SJCRH30 (cell line): ENCODE measurements at regions not wholly inside any gene's neighbourhood (a gene's known extent, or its start where the extent isn't known, plus 50 kb on each side); places are given as distances from the start of the nearest gene placed in this dataset.

Experiments
- DNase-seq, 2 experiments: peaks; one replicate each; pipeline ENCODE4 v3.0.0-alpha.2; 2015 to 2020
- H3K27ac ChIP-seq: fragments of 250-450 bp; sonication (Bioruptor Pico); 2 replicates; pipeline ENCODE4 v1.5.1; 2020; ENCODE audit warnings: mild to moderate bottlenecking, moderate library complexity
- H3K27me3 ChIP-seq: fragments of 250-450 bp; sonication (Bioruptor Pico); 2 replicates; pipeline ENCODE4 v1.5.1; 2020; ENCODE audit warnings: mild to moderate bottlenecking, moderate library complexity
- H3K36me3 ChIP-seq: fragments of 250-450 bp; sonication (Bioruptor Pico); 2 replicates; pipeline ENCODE4 v1.5.1; 2020; ENCODE audit warnings: mild to moderate bottlenecking, moderate library complexity
- H3K4me1 ChIP-seq: fragments of 250-450 bp; sonication (Bioruptor Pico); 2 replicates; pipeline ENCODE4 v1.5.1; 2020; ENCODE audit warnings: mild to moderate bottlenecking, moderate library complexity
- H3K4me3 ChIP-seq: fragments of 250-450 bp; sonication (Bioruptor Pico); 2 replicates; pipeline ENCODE4 v1.5.1; 2020; ENCODE audit warnings: mild to moderate bottlenecking, moderate library complexity
- H3K9me3 ChIP-seq: fragments of 250-450 bp; sonication (Bioruptor Pico); replicated peaks from 2 replicates; pipeline ENCODE4 v1.5.1; 2020; ENCODE audit warnings: mild to moderate bottlenecking, moderate library complexity

DNA sequence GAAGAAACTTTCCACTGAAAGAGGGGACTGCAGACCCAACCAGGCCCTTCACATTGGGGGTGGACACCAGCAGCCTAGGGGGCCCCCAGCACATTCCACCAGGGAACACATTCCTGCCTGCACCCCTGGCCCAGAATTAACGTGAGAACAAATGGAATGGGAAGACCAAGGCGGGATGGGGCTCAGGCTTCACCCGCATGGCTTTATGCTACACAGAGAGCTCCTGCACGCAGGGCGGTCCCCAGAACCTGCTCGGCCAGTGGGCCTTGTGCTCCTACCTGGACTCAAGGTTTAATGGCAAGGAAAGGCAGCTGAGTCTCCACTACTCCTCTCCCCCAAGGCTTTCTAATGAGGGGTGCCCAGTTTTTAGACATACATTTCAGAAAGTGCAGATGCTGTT is 146.3 kb upstream of the GPR26 start:
- no peaks in the 10 kb centered on the region for H3K4me1 ChIP-seq
- no peak overlapping the region for H3K27ac ChIP-seq
- no peaks in the 10 kb centered on the region for H3K36me3 ChIP-seq
- DNase-seq = no peak
- H3K9me3 ChIP-seq = no peaks in the 10 kb centered on the region
- H3K4me3 ChIP-seq = no peak overlapping the region
- no peaks in the 10 kb centered on the region for H3K27me3 ChIP-seq

DNA sequence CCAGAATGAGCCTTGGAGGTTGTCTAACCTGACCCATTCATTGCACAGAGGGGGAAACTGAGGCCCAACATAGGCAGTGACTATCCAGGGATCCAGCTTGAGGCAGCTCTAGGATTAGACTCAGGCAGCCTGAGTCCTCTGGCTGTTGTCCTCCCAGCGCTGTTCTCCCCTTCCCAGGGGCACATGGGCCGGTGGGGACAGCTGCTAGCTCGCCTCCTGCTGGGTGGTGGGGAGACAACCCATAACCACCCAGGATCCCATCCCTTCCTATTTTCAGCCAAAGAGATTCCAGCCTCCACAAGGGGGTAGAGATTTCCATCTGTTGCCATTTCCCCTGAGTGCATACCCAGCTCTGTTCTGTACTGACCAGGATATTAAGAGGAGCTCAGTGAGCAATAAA is 145.1 kb upstream of the GPR26 start:
- Histone ChIP-seq H3K4me3 (no peak overlapping the region), H3K36me3 (no peaks in the 10 kb centered on the region), H3K9me3 (no peaks in the 10 kb centered on the region), H3K4me1 (no peaks in the 10 kb centered on the region), H3K27me3 (no peaks in the 10 kb centered on the region), H3K27ac (no peak overlapping the region)
- no peak for DNase-seq

DNA sequence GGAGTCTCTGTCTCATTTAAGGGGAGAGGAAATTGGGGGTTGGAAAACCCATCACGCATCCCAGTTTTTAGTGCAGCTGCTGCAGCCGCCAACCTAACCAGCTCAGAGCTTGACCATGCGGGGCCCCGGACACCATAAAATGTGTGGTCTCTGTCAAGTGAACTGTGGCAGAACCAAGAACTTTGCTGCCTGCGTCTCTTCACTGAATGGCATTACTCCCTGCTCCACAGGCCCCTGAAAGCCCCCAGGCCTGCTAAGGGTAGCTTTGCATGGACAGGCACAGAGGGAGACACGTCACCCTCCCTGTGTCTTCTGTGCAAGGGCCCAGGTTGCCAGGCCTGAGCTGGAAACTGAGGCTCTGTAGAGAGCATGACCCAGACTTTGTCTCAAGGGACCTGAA is 144.6 kb upstream of the GPR26 start:
- Histone ChIP-seq H3K9me3 (no peaks in the 10 kb centered on the region), H3K36me3 (no peaks in the 10 kb centered on the region)
- DNase-seq = no peak

DNA sequence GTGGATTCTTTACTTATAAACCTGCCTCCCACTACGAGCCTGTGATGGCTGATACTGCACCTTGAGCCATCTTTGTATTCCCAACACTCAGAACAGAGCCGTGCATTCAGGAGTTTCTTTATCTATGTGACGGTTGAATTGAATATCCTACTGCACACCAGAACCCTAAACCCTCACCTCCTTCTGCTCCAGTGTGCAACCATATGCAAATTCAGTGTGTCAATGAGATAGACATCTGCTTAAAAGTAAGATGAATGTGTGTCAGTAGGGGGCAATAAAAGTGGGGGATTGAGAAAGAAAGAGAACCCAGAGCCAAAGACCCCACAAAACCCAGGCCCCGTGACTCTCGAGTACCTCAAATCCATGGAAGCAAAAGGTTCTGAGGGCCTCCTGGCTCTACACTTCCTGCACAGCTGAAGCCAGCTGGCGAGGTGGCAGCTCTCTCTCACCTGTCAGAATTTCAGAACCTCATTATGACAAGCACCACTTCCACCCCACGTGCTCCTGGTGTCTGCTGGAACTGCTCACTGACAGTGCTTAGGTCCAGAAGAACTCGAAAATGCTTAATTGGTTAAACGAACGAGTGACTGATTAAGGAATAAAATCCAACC is 143.3 kb upstream of the GPR26 start:
- no peaks in the 10 kb centered on the region for H3K36me3 ChIP-seq
- no peaks in the 10 kb centered on the region for H3K27me3 ChIP-seq
- H3K4me1 ChIP-seq = no peaks in the 10 kb centered on the region
- no peak for DNase-seq
- no peak overlapping the region for H3K4me3 ChIP-seq
- no peak overlapping the region for H3K27ac ChIP-seq
- H3K9me3 ChIP-seq = no peaks in the 10 kb centered on the region

More for the DNA sequence above, 144.6 kb upstream of the GPR26 start:
- no peaks in the 10 kb centered on the region for H3K27me3 ChIP-seq
- H3K4me3 ChIP-seq = no peak overlapping the region
- no peaks in the 10 kb centered on the region for H3K4me1 ChIP-seq
- no peak overlapping the region for H3K27ac ChIP-seq

DNA sequence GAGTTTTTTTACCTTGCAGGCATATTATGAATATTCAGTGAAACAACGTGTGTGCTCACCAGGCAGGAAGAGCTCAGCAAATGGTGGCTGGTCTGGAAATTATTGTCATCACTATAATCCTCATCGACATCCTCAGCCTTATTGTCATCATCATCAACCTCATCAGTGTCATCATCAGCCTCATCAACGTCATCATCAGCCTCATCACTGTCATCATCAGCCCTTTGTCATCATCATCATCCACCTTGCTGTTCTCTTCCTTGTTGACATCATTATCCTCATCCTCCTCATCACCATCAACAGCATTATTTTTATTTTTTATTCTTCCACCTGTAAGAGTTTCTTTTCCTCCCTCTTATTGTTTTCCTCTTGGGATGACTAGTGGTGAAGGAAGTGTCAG is 142.3 kb upstream of the GPR26 start:
- no peak for DNase-seq
- no peaks in the 10 kb centered on the region for H3K9me3 ChIP-seq
- H3K4me3 ChIP-seq = no peak overlapping the region
- H3K27ac ChIP-seq = no peak overlapping the region
- H3K36me3 ChIP-seq = no peaks in the 10 kb centered on the region
- H3K27me3 ChIP-seq = no peaks in the 10 kb centered on the region
- no peaks in the 10 kb centered on the region for H3K4me1 ChIP-seq

DNA sequence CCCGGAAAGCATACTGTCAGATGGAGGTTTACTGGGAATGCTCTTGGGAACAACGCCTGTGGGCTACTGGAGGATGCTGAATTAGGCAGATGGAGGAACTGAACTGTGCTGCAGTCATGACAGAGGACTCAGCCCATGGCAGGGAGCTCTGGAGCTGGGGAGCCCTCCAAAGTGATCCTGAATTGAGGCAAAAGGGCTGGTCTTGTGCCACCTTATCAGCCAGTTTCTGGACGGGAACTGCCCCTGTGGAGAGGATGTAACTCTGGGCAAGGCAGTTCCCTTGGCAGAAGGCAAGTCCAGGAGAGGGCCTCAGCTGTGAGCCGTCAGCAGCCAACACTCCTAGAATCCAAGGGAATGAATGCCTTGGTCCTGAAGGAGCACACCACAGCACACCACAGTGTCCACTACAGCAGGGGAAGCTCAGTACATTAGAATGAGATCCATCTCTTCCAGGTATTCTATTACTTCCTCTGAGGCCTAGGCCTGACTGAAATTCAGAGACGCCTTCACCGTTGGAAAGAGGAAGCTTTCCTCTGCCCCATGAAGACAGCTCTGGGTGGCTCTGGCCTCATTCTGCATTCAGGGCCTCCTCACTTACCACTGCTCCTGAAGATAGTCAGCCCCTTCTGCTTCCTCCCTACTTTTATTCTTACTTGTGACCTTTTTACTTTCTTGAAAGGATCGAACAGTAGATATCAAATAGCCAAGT is 139.6 kb upstream of the GPR26 start:
- no peaks in the 10 kb centered on the region for H3K36me3 ChIP-seq
- H3K4me3 ChIP-seq = no peak overlapping the region
- no peak overlapping the region for H3K27ac ChIP-seq
- no peaks in the 10 kb centered on the region for H3K9me3 ChIP-seq
- no peak for DNase-seq
- H3K4me1 ChIP-seq = no peaks in the 10 kb centered on the region
- H3K27me3 ChIP-seq = no peaks in the 10 kb centered on the region

DNA sequence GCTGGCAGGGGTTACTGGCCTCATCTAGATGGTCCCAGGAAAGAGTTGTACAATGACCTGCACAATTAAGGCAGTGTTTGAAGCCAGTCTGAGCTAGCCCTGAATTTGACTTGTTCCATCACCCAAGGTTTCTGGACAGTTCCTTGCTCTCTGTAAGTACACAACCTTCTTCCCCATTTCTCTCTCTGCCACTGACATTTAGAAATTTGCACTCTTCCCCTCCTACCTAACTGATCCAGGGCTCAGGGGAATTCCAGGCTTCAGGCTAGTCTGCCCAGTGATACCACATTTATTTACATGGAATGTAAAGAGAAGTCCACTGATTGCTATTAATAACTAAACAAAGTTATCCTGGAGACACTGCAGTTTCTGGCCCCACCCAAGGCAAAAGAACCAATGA is 139.0 kb upstream of the GPR26 start:
- no peaks in the 10 kb centered on the region for H3K27me3 ChIP-seq
- H3K4me3 ChIP-seq = no peak overlapping the region
- no peak overlapping the region for H3K27ac ChIP-seq
- no peaks in the 10 kb centered on the region for H3K36me3 ChIP-seq
- H3K9me3 ChIP-seq = no peaks in the 10 kb centered on the region
- DNase-seq = no peak
- no peaks in the 10 kb centered on the region for H3K4me1 ChIP-seq

DNA sequence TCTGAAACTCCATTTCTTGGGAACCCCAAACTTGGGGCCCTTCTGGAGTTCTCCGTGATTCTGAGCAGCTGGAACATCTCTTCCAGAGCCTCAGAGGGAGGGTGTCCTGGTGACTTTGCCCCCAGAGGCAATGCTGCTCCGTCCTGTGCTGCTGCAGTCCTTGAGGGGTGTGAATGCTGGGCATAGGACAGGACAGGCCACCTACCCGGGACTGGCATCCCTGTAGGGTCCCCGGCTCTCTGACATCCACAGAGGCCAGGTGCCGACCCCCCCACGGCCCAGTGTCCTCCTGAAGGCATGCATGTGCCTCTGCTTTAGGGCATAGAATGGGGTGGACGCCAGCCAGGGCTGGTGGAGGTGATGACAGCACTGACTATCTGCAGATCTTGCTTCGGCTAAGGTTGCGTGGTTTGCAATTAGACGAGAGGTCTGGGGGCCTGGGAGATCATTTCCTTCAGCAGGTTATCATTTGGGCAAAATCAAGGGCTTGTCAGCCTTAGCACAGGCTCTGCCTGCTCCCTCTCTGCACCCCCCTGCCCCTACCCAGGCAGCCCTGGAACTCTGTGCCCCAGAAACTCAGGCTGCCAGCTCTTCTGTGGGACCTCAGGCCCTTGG is 136.9 kb upstream of the GPR26 start:
- Histone ChIP-seq H3K9me3 (no peaks in the 10 kb centered on the region), H3K27me3 (no peaks in the 10 kb centered on the region), H3K4me1 (no peaks in the 10 kb centered on the region), H3K27ac (no peak overlapping the region), H3K36me3 (no peaks in the 10 kb centered on the region), H3K4me3 (no peak overlapping the region)
- no peak for DNase-seq

DNA sequence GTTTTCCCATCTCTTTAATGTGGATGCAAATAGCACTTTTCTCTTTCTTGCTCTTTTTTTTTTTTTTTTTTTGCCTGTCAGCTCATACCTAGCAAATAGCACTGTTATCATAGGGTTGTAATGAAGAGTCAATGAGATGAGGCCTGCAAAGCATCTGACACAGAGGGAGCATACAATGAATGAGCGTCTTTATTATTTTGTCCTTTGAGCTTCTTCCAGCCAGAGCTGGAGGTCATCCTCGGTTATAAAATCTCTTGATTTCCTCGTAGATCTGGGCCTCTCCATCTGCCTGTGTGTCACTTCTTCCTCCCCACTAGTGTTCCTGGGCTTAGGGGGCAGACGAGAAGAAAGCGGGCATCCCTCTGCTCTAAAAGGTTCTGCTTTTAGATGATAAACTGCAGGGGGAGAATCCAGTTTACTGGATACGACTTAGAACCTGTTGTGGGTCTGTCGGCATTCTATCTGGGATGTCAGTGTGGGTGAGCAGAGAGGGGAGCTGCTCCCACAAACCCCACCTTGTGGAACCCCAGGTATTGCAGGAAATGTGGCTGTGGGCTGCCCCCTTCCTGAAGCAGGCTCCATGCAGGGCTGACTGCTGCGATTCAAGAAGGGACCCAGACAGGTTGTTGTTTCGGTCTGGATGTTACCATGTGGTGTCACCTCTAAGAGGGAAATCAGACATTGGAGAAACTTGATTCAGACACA is 135.8 kb upstream of the GPR26 start:
- no peaks in the 10 kb centered on the region for H3K27me3 ChIP-seq
- no peak overlapping the region for H3K4me3 ChIP-seq
- H3K9me3 ChIP-seq = no peaks in the 10 kb centered on the region
- no peaks in the 10 kb centered on the region for H3K4me1 ChIP-seq
- no peaks in the 10 kb centered on the region for H3K36me3 ChIP-seq
- DNase-seq = peak in 1 of 2 experiments; percentile 3
- H3K27ac ChIP-seq = no peak overlapping the region

DNA sequence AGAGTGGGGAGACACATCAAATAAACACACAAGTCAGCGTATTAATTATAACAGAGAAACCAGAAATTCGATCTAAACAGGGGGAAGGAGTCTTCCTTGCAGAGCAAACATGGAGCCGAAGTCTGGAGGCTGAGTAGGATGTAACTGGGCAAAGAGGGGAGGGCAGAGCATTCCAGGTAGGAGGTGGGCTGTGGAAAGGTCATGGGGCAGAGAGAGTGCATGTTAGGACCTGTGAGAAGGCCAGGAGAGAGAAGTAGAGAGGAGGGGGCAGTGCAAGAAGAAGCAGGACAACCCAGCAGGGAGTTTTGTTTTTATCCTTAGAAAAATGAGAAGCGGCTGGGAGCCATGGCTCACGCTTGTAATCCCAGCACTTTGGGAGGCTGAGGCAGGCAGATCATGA is 130.8 kb upstream of the GPR26 start:
- Histone ChIP-seq H3K36me3 (no peaks in the 10 kb centered on the region), H3K4me3 (no peak overlapping the region), H3K27ac (no peak overlapping the region), H3K4me1 (no peaks in the 10 kb centered on the region), H3K27me3 (no peaks in the 10 kb centered on the region), H3K9me3 (no peaks in the 10 kb centered on the region)
- no peak for DNase-seq

DNA sequence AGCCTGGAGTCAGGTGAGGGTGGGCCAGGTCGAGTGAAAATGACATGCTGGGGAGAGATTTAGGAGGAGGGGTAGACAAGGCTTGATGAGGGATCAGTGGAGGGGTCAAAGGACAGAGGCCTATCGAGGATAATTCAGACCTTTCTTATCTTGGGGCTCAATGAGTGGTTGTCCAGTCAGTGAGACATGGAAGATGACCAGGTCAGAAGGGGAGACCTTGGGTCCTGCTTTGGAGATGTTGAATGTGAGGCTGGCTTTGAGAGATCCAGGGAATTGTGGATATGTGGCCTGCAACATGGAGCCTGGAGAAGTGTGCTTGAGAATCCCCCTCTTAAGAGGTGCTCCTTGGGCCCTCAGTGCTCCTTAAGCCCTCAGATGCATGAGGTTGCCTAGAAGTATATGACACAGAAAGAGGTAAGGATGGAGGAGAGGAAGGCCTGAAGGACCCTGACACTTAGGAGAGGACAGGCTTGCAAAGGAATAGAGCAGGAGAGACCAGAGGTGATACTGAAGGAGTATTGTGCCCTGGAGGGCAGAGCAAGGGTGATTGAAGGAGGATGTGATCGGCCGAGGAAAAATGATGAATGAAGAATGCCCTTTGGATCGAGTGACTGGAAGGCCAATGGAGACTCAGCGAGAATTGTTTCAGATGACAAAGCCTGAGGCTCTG is 129.8 kb upstream of the GPR26 start:
- Histone ChIP-seq H3K27ac (no peak overlapping the region), H3K27me3 (no peaks in the 10 kb centered on the region), H3K4me1 (no peaks in the 10 kb centered on the region), H3K9me3 (no peaks in the 10 kb centered on the region), H3K4me3 (no peak overlapping the region), H3K36me3 (no peaks in the 10 kb centered on the region)
- DNase-seq = no peak

DNA sequence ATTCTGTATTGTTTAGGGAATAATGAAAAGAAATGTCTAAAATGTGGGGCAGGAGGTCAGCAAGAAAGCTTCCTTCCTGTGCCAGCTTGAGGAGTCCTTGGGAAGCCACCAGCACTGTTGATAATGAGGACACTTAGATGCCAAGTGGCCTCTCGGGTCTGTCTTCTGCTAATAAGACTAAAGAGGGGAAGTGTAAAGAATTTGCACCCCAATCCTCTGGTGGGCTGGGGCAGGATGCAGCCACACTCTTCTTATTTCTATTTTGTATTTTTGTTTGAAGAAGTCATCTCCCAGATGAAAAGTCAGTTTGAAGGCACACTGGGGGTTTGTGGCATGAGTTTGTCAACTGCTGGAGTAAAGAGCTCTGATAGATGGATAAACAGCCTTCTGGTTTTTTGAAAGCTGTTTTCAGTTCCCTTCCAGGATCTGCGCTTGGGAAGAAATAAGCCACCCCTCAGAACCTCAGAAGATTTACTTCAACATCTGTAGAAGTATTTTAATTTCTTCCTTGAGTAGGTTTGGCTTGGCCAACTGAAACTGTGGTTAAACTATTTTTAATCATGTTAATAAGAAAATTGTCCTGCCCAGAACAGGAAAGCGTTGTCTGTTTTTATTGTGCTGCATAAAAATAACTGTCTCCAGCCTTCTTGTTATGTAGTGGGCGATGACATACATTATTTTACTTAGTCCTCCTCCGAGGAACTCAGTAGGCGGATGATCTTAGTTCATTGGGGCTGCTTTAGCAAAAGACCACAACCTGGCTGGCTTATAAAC is 128.8 kb upstream of the GPR26 start:
- DNase-seq = no peak
- Histone ChIP-seq H3K36me3 (no peaks in the 10 kb centered on the region), H3K27me3 (no peaks in the 10 kb centered on the region), H3K4me3 (no peak overlapping the region), H3K4me1 (no peaks in the 10 kb centered on the region), H3K9me3 (no peaks in the 10 kb centered on the region), H3K27ac (no peak overlapping the region)

DNA sequence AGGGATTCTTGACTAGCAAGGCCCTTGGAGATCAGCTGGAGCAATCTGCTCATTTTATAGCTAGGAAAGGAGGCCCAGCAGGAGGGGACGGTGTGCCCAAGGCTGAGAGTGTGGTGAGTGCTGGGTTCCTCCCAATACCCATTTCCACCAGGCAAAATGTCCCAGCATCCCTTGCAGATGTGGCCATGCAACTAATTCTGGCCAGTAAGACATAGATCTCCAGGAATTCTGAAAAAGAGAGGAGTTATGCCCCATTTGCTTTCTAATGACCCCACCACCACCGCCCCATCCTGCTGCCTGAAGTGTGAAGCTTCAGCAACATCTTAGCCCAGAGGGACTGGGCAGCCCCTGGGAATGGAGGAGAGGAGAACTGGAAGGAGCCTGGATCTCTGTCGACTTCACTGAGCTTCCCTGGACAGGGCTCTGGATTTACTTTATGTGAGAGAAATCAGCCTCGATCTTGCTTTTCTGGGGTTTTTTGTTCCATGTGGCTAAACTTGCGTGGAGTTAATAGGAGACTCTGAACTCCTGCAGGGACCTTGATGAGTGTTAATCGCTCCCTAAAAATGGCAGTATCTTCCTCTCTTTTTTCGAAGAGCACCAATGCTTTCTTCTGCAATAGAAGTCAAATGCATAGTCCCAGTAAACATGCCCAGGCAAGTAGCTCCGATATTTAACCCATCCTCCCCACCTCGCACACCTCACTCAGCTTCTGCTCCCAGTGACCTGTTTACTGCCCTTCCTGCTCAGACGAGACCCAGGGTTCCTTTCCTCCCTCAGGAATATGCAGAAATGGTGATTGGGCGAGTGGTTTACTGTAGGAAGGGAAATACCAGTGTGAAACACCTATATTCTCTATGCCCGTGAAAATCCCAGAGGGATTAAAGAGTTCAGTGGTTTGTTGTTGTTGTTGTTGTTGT is 127.5 kb upstream of the GPR26 start:
- Histone ChIP-seq H3K4me1 (no peaks in the 10 kb centered on the region), H3K36me3 (no peaks in the 10 kb centered on the region), H3K27me3 (no peaks in the 10 kb centered on the region), H3K9me3 (no peaks in the 10 kb centered on the region), H3K4me3 (no peak overlapping the region), H3K27ac (no peak overlapping the region)
- no peak for DNase-seq
